Progenitor cell of endocrine pancreas (in vitro differentiated cells): ENCODE measurements at regions not wholly inside any gene's neighbourhood (a gene's known extent, or its start where the extent isn't known, plus 50 kb on each side); places are given as distances from the start of the nearest gene placed in this dataset.

ENCODE experiments used
- DNase-seq: peaks from one replicate; pipeline ENCODE4 v3.0.0; 2021; ENCODE audit warnings: low spot score; ENCODE audit not compliant: unreplicated experiment
- H3K27ac Mint-ChIP-seq: 2 replicates; pipeline ENCODE4 v1.8.0; 2021; ENCODE audit warnings: mild to moderate bottlenecking, moderate library complexity, mixed read lengths
- H3K27me3 Mint-ChIP-seq: 2 replicates; pipeline ENCODE4 v1.8.0; 2021; ENCODE audit warnings: mixed read lengths
- H3K36me3 Mint-ChIP-seq: 2 replicates; pipeline ENCODE4 v1.8.0; 2022; ENCODE audit warnings: mixed read lengths; ENCODE audit not compliant: insufficient read depth
- H3K4me1 Mint-ChIP-seq: 2 replicates; pipeline ENCODE4 v1.8.0; 2021; ENCODE audit warnings: low read depth, mixed read lengths
- H3K4me3 Mint-ChIP-seq: 2 replicates; pipeline ENCODE4 v1.8.0; 2021; ENCODE audit warnings: low read depth, mild to moderate bottlenecking, moderate library complexity, mixed read lengths
- H3K9me3 Mint-ChIP-seq: 2 replicates; pipeline ENCODE4 v1.8.0; 2021; ENCODE audit warnings: low read depth, mixed read lengths
- CTCF ChIP-seq: fragments of 200-600 bp; sonication (generic); IDR thresholded peaks from one replicate; pipeline ENCODE4 v1.5.0; 2021; ENCODE audit warnings: antibody characterized with exemption, mild to moderate bottlenecking; ENCODE audit not compliant: unreplicated experiment

GRCh38 chr17:34201225-34201624 lies 53.9 kb upstream of the CCL2 start:
- TF ChIP-seq CTCF = no peak
- Mint-ChIP-seq H3K4me1 (no peaks in the 10 kb centered on the region), H3K27me3 (peaks cover 30% of the 10 kb centered on the region), H3K36me3 (no peaks in the 10 kb centered on the region), H3K4me3 (no peak overlapping the region), H3K9me3 (peaks cover 4% of the 10 kb centered on the region), H3K27ac (no peak overlapping the region)
- DNase-seq = no peak

GRCh38 chr17:34201767-34202166 lies 53.3 kb upstream of the CCL2 start:
- Mint-ChIP-seq H3K4me3 (no peak overlapping the region), H3K9me3 (no peaks in the 10 kb centered on the region), H3K27ac (no peak overlapping the region), H3K36me3 (no peaks in the 10 kb centered on the region), H3K4me1 (no peaks in the 10 kb centered on the region), H3K27me3 (peaks cover 30% of the 10 kb centered on the region)
- no peak for TF ChIP-seq CTCF
- DNase-seq = no peak

- TF ChIP-seq CTCF = no peak
- Mint-ChIP-seq H3K4me1 (no peaks in the 10 kb centered on the region), H3K9me3 (no peaks in the 10 kb centered on the region), H3K4me3 (no peak overlapping the region), H3K27ac (no peak overlapping the region), H3K27me3 (peaks cover 30% of the 10 kb centered on the region), H3K36me3 (no peaks in the 10 kb centered on the region)
- no peak for DNase-seq
Measured at GRCh38 chr17:34203018-34203638, 52.0 kb upstream of the CCL2 start.

- Mint-ChIP-seq H3K36me3 (no peaks in the 10 kb centered on the region), H3K4me1 (no peaks in the 10 kb centered on the region)
- no peak for TF ChIP-seq CTCF
Measured at GRCh38 chr17:34204402-34204801, 50.7 kb upstream of the CCL2 start.

More at GRCh38 chr17:34204402-34204801, 50.7 kb upstream of the CCL2 start:
- no peak overlapping the region for H3K4me3 Mint-ChIP-seq
- H3K27me3 Mint-ChIP-seq = peaks cover 17% of the 10 kb centered on the region
- H3K27ac Mint-ChIP-seq = no peak overlapping the region
- no peak for DNase-seq
- no peaks in the 10 kb centered on the region for H3K9me3 Mint-ChIP-seq
